IMR-90 (cell line): ENCODE measurements at regions not wholly inside any gene's neighbourhood (a gene's known extent, or its start where the extent isn't known, plus 50 kb on each side); places are given as distances from the start of the nearest gene placed in this dataset.

Source experiments
- ATAC-seq: fragments of 200-7000 bp; cut with Tn5 transposase; 2 replicates; pipeline ENCODE4 v1.9.1; 2020; ENCODE audit warnings: low read depth, mild to moderate bottlenecking, moderate library complexity
- BruUV-seq: library from RNA; stranded (reverse); fragments of 400-500 nt; replicated peaks from 2 replicates; lab custom pipeline; 2021; lab: Mats Ljungman, UMichigan
- CTCF ChIA-PET: fragments of 300-600 bp; formaldehyde crosslinking; extraction: SDS; loops from one replicate; lab custom pipeline; 2021; ENCODE audit warnings: antibody characterized with exemption; lab: Yijun Ruan, JAX
- POLR2A ChIA-PET: fragments of 300-600 bp; sonication (Branson Sonifier 250); formaldehyde crosslinking; loops from one replicate; lab custom pipeline; 2022; ENCODE audit warnings: antibody characterized with exemption; ENCODE audit not compliant: unreplicated experiment; lab: Charles Lee
- DNase-seq: peaks from one replicate; pipeline ENCODE4 v3.0.0; 2013
- H2AFZ ChIP-seq: replicated peaks from 2 replicates; pipeline ENCODE3; 2013; ENCODE audit warnings: low read length, mild to moderate bottlenecking; ENCODE audit not compliant: poor library complexity
- H2AK5ac ChIP-seq: 2 replicates; pipeline ENCODE4 v1.6.1; 2013; ENCODE audit warnings: low read depth, low read length, inconsistent platforms
- H2AK9ac ChIP-seq: replicated peaks from 2 replicates; pipeline ENCODE3; 2013; ENCODE audit warnings: mild to moderate bottlenecking, low read depth, low read length, moderate library complexity; ENCODE audit not compliant: poor library complexity
- H2BK120ac ChIP-seq: 2 replicates; pipeline ENCODE4 v1.6.1; 2013; ENCODE audit warnings: low read depth, low read length, inconsistent platforms
- H2BK15ac ChIP-seq: 3 replicates; pipeline ENCODE4 v1.6.1; 2013; ENCODE audit warnings: low read depth, low read length, inconsistent platforms
- H2BK20ac ChIP-seq: 2 replicates; pipeline ENCODE4 v1.6.1; 2013; ENCODE audit warnings: low read depth, mild to moderate bottlenecking, inconsistent platforms, low read length, moderate library complexity
- H2BK5ac ChIP-seq: 2 replicates; pipeline ENCODE4 v1.6.1; 2013; ENCODE audit warnings: mild to moderate bottlenecking, low read depth, low read length, inconsistent platforms; ENCODE audit not compliant: poor library complexity, severe bottlenecking
- H3K14ac ChIP-seq: replicated peaks from 2 replicates; pipeline ENCODE4 v1.6.1; 2013; ENCODE audit warnings: low read depth, low read length, inconsistent platforms
- H3K18ac ChIP-seq: 2 replicates; pipeline ENCODE4 v1.6.1; 2013; ENCODE audit warnings: low read depth, low read length, control low read depth
- H3K23ac ChIP-seq: 2 replicates; pipeline ENCODE4 v1.6.1; 2013; ENCODE audit warnings: low read depth, low read length, inconsistent platforms
- H3K27ac ChIP-seq: 2 replicates; pipeline ENCODE4 v1.5.1; 2013; ENCODE audit warnings: mild to moderate bottlenecking, control low read depth, low read length; ENCODE audit not compliant: insufficient read depth
- H3K27me3 ChIP-seq: 2 replicates; pipeline ENCODE4 v1.6.1; 2013; ENCODE audit warnings: low read length; ENCODE audit not compliant: control insufficient read depth, insufficient read depth
- H3K36me3 ChIP-seq: 2 replicates; pipeline ENCODE4 v1.6.1; 2013; ENCODE audit warnings: low read length, mixed read lengths; ENCODE audit not compliant: control insufficient read depth, insufficient read depth
- H3K4ac ChIP-seq: 2 replicates; pipeline ENCODE4 v1.6.1; 2013; ENCODE audit warnings: low read depth, low read length, inconsistent platforms
- H3K4me1 ChIP-seq: 2 replicates; pipeline ENCODE4 v1.6.1; 2013; ENCODE audit warnings: low read length, mixed read lengths; ENCODE audit not compliant: control insufficient read depth, insufficient read depth
- H3K4me2 ChIP-seq: 2 replicates; pipeline ENCODE4 v1.6.1; 2013; ENCODE audit warnings: low read depth, mild to moderate bottlenecking, control low read depth, low read length, moderate library complexity
- H3K4me3 ChIP-seq: 2 replicates; pipeline ENCODE4 v1.5.1; 2013; ENCODE audit warnings: low read depth, mild to moderate bottlenecking, control low read depth, low read length, moderate library complexity; ENCODE audit not compliant: insufficient read depth
- H3K56ac ChIP-seq: 2 replicates; pipeline ENCODE4 v1.6.1; 2013; ENCODE audit warnings: low read length, inconsistent platforms; ENCODE audit not compliant: insufficient read depth; ENCODE audit errors: extremely low read depth
- H3K79me1 ChIP-seq, 2 experiments: 2 replicates each; pipeline ENCODE4 v1.6.1; 2013; ENCODE audit warnings: low read length in 2 of 2, inconsistent platforms in 1 of 2, low read depth in 1 of 2
- H3K9ac ChIP-seq: 2 replicates; pipeline ENCODE4 v1.6.1; 2013; ENCODE audit warnings: low read depth, low read length, control low read depth
- H3K9me1 ChIP-seq: 2 replicates; pipeline ENCODE4 v1.6.1; 2013; ENCODE audit warnings: low read length, inconsistent platforms; ENCODE audit not compliant: insufficient read depth
- H3K9me3 ChIP-seq: 2 replicates; pipeline ENCODE4 v1.6.1; 2013; ENCODE audit warnings: low read length; ENCODE audit not compliant: control insufficient read depth, insufficient read depth
- H4K20me1 ChIP-seq: 2 replicates; pipeline ENCODE4 v1.6.1; 2013; ENCODE audit warnings: low read length, inconsistent platforms; ENCODE audit not compliant: insufficient read depth
- H4K5ac ChIP-seq: 2 replicates; pipeline ENCODE4 v1.6.1; 2013; ENCODE audit warnings: mild to moderate bottlenecking, low read depth, low read length, control low read depth
- H4K8ac ChIP-seq, 2 experiments: 2 replicates each; pipeline ENCODE4 v1.6.1; 2013; ENCODE audit warnings: low read depth in 2 of 2, low read length in 2 of 2, control low read depth in 1 of 2, inconsistent platforms in 1 of 2
- H4K91ac ChIP-seq: 2 replicates; pipeline ENCODE4 v1.6.1; 2013; ENCODE audit warnings: low read depth, low read length, inconsistent platforms; ENCODE audit not compliant: insufficient read depth
- BHLHE40 ChIP-seq: fragments of 150-350 bp; IDR thresholded peaks from 2 replicates; pipeline ENCODE4 v1.6.1; 2016; ENCODE audit warnings: mild to moderate bottlenecking, low read depth, low read length
- CEBPB ChIP-seq: IDR thresholded peaks from 2 replicates; pipeline ENCODE4 v1.6.1; 2012; ENCODE audit warnings: low read depth, low read length, improper control_type of control experiment
- CHD1 ChIP-seq: IDR thresholded peaks from 2 replicates; pipeline ENCODE4 v1.6.1; 2012; ENCODE audit warnings: low read depth, low read length, improper control_type of control experiment
- CTCF ChIP-seq: conservative IDR thresholded peaks from 2 replicates; pipeline ENCODE4 v1.5.1; 2012; ENCODE audit warnings: mild to moderate bottlenecking, low read depth, low read length, improper control_type of control experiment
- ELK1 ChIP-seq: fragments of 150-350 bp; IDR thresholded peaks from 2 replicates; pipeline ENCODE4 v1.6.1; 2016; ENCODE audit warnings: low read depth, mild to moderate bottlenecking, low read length, moderate library complexity, borderline replicate concordance
- FOS ChIP-seq: fragments of 150-350 bp; IDR thresholded peaks from 2 replicates; pipeline ENCODE4 v1.6.1; 2016; ENCODE audit warnings: low read depth, low read length
- MAFK ChIP-seq: IDR thresholded peaks from 2 replicates; pipeline ENCODE4 v1.6.1; 2012; ENCODE audit warnings: low read depth, low read length, improper control_type of control experiment
- MAZ ChIP-seq: IDR thresholded peaks from 2 replicates; pipeline ENCODE4 v1.6.1; 2012; ENCODE audit warnings: low read depth, mild to moderate bottlenecking, low read length, improper control_type of control experiment, moderate library complexity, borderline replicate concordance
- MXI1 ChIP-seq: IDR thresholded peaks from 2 replicates; pipeline ENCODE4 v1.6.1; 2012; ENCODE audit warnings: low read depth, mild to moderate bottlenecking, low read length, moderate library complexity, borderline replicate concordance
- NFE2L2 ChIP-seq: fragments of 150-350 bp; IDR thresholded peaks from 2 replicates; pipeline ENCODE4 v1.6.1; 2016; ENCODE audit warnings: low read depth, mild to moderate bottlenecking, low read length
- POLR2A ChIP-seq: IDR thresholded peaks from 2 replicates; pipeline ENCODE4 v1.6.1; 2012; ENCODE audit warnings: mild to moderate bottlenecking, low read depth, low read length
- RAD21 ChIP-seq: IDR thresholded peaks from 2 replicates; pipeline ENCODE4 v1.6.1; 2012; ENCODE audit warnings: low read length, improper control_type of control experiment
- RCOR1 ChIP-seq: IDR thresholded peaks from 2 replicates; pipeline ENCODE4 v1.6.1; 2012; ENCODE audit warnings: mild to moderate bottlenecking, low read length, improper control_type of control experiment; ENCODE audit not compliant: insufficient replicate concordance
- RFX5 ChIP-seq: IDR thresholded peaks from 2 replicates; pipeline ENCODE4 v1.8.0; 2012; ENCODE audit warnings: low read depth, mild to moderate bottlenecking, low read length, moderate library complexity
- SMC3 ChIP-seq: fragments of 150-350 bp; IDR thresholded peaks from 2 replicates; pipeline ENCODE4 v1.6.1; 2016; ENCODE audit warnings: low read depth, mild to moderate bottlenecking, antibody characterized with exemption, low read length, moderate library complexity
- USF2 ChIP-seq: fragments of 150-350 bp; IDR thresholded peaks from 2 replicates; pipeline ENCODE4 v1.6.1; 2017; ENCODE audit warnings: mild to moderate bottlenecking, antibody characterized with exemption, low read length, low read depth
- WGBS, 2 experiments: methylation state at CpG; one replicate each; pipeline versions ENCODE4 v1.1.5 to v1.1.7; 2013; ENCODE audit warnings: missing lambda C conversion rate in 2 of 2; ENCODE audit not compliant: insufficient read length in 1 of 2; ENCODE audit errors: extremely low coverage in 2 of 2; 5-methylcytosine and 5-hydroxymethylcytosine counted together
- dilution Hi-C: fragments of 300-500 bp; cut with HindIII; formaldehyde crosslinking; loops from one replicate; pipeline ENCODE4 v1.14.3; 2018; ENCODE audit warnings: low sequenced_read_pairs; ENCODE audit not compliant: unreplicated experiment
- in situ Hi-C: fragments of 300-500 bp; cut with MboI; formaldehyde crosslinking; loops from 3 replicates; pipeline ENCODE4 v1.14.3; 2019; ENCODE audit warnings: low sequenced_read_pairs, inconsistent platforms, mixed read lengths
- intact Hi-C: fragments of 100-400 bp; cut with micrococcal nuclease; formaldehyde crosslinking; loops from 2 replicates; pipeline ENCODE4 v1.10.0; 2022

- ATAC-seq, result no peak
- Histone ChIP-seq H3K56ac (no peak overlapping the region), H3K9ac (no peak overlapping the region), H3K9me3 (peaks cover 6% of the 10 kb centered on the region), H3K36me3 (no peaks in the 10 kb centered on the region), H3K23ac (no peak overlapping the region), H3K27ac (no peak overlapping the region), H3K4me2 (no peak overlapping the region), H2BK120ac (no peak overlapping the region), H2BK15ac (no peak overlapping the region), H2AK5ac (no peak overlapping the region), H3K4me1 (no peaks in the 10 kb centered on the region), H3K18ac (no peak overlapping the region), H4K5ac (no peak overlapping the region), H2BK5ac (no peak overlapping the region), H3K79me1 (no peaks in the 10 kb centered on the region), H2AFZ (no peak overlapping the region), H3K27me3 (no peaks in the 10 kb centered on the region), H3K14ac (no peak overlapping the region), H4K20me1 (no peaks in the 10 kb centered on the region), H3K4me3 (no peak overlapping the region), H2AK9ac (no peak overlapping the region), H2BK20ac (no peak overlapping the region), H4K8ac (no peak overlapping the region), H3K9me1 (no peaks in the 10 kb centered on the region), H4K91ac (no peak overlapping the region), H3K4ac (no peak overlapping the region)
- intact Hi-C loops (no loop called here), in situ Hi-C loops (no loop called here), dilution Hi-C loops (no loop called here)
- no peak for DNase-seq
- ChIA-PET POLR2A (no interaction called here), CTCF (no interaction called here)
- no CpG with 5 or more reads among the region's 5 CpGs for WGBS, 2 experiments
- TF ChIP-seq RCOR1, result no peak
- TF ChIP-seq CTCF, result no peak
- TF ChIP-seq RAD21, result no peak
- no peak for TF ChIP-seq POLR2A
- no peak for TF ChIP-seq FOS
- no peak for TF ChIP-seq USF2
- no peak for TF ChIP-seq BHLHE40
- no peak for TF ChIP-seq CEBPB
- TF ChIP-seq NFE2L2, result no peak
- TF ChIP-seq MXI1, result no peak
- TF ChIP-seq MAZ, result no peak
- no peak for TF ChIP-seq ELK1
- no peak for TF ChIP-seq MAFK
- no peak for TF ChIP-seq CHD1
- TF ChIP-seq RFX5, result no peak
- no peak for TF ChIP-seq SMC3
- no TSS peak for BruUV-seq
These were observed 503.5 kb upstream of the SOX11 start for GRCh38 chr2:5188636-5189035.
